H1 (cell line): ENCODE measurements at regions not wholly inside any gene's neighbourhood (a gene's known extent, or its start where the extent isn't known, plus 50 kb on each side); places are given as distances from the start of the nearest gene placed in this dataset.

ENCODE experiments used
- CTCF ChIA-PET: fragments of 300-600 bp; sonication (Branson Sonifier 250); formaldehyde crosslinking; loops from one replicate; lab custom pipeline; 2021; ENCODE audit not compliant: partially characterized antibody; lab: Charles Lee
- POLR2A ChIA-PET: fragments of 300-600 bp; sonication (Branson Sonifier 250); formaldehyde crosslinking; loops from one replicate; lab custom pipeline; 2021; ENCODE audit warnings: inconsistent platforms; ENCODE audit not compliant: partially characterized antibody; lab: Charles Lee
- DNase-seq, 2 experiments: peaks; one replicate each; pipeline versions ENCODE4 v3.0.0 to v3.0.0-alpha.2; 2010 to 2022; ENCODE audit warnings: low spot score in 2 of 2, low read depth in 1 of 2, mixed read lengths in 1 of 2
- FAIRE-seq: peaks from 2 replicates; lab custom pipeline; 2011; peaks lifted over from hg19 to GRCh38; lab: Jason Lieb, UNC
- H2AFZ ChIP-seq: 2 replicates; pipeline ENCODE4 v1.8.1; 2012; ENCODE audit warnings: low read length, inconsistent platforms
- H2AK5ac ChIP-seq: 2 replicates; pipeline ENCODE4 v1.6.1; 2013; ENCODE audit warnings: low read depth, low read length
- H2BK120ac ChIP-seq: replicated peaks from 2 replicates; pipeline ENCODE3; 2013; ENCODE audit warnings: low read depth, low read length, inconsistent platforms
- H2BK12ac ChIP-seq: 2 replicates; pipeline ENCODE4 v1.6.1; 2013; ENCODE audit warnings: low read depth, low read length
- H2BK15ac ChIP-seq: 2 replicates; pipeline ENCODE4 v1.6.1; 2013; ENCODE audit warnings: low read length
- H2BK20ac ChIP-seq: 2 replicates; pipeline ENCODE4 v1.6.1; 2013; ENCODE audit warnings: low read length
- H2BK5ac ChIP-seq: 2 replicates; pipeline ENCODE4 v1.6.1; 2013; ENCODE audit warnings: low read depth, low read length
- H3K14ac ChIP-seq: 2 replicates; pipeline ENCODE4 v1.6.1; 2013; ENCODE audit warnings: inconsistent platforms; ENCODE audit not compliant: insufficient read length
- H3K18ac ChIP-seq: 2 replicates; pipeline ENCODE4 v1.6.1; 2013; ENCODE audit warnings: low read length; ENCODE audit errors: extremely low read depth
- H3K23ac ChIP-seq: 2 replicates; pipeline ENCODE4 v1.6.1; 2013; ENCODE audit warnings: inconsistent platforms; ENCODE audit not compliant: insufficient read length
- H3K23me2 ChIP-seq: 2 replicates; pipeline ENCODE4 v1.6.1; 2013; ENCODE audit warnings: low read depth, low read length
- H3K27ac ChIP-seq: 2 replicates; pipeline ENCODE4 v1.6.1; 2011; ENCODE audit warnings: low read depth, low read length, inconsistent platforms
- H3K27me3 ChIP-seq, 4 experiments: replicated peaks in 1 of 4; 1 replicate in 1 of 4; 2 replicates in 3 of 4; pipeline versions ENCODE4 v1.6.1 to v1.8.1; 2011 to 2013; ENCODE audit warnings: low read length in 3 of 4, mild to moderate bottlenecking in 3 of 4, inconsistent platforms in 2 of 4, mixed read lengths in 2 of 4, moderate library complexity in 1 of 4; ENCODE audit not compliant: control insufficient read depth in 3 of 4, insufficient read depth in 3 of 4; ENCODE audit errors: extremely low read depth in 1 of 4
- H3K36me3 ChIP-seq, 4 experiments: 2 replicates each; pipeline versions ENCODE4 v1.6.1 to v1.8.1; 2011 to 2013; ENCODE audit warnings: mild to moderate bottlenecking in 4 of 4, low read length in 3 of 4, moderate library complexity in 2 of 4, control low read depth in 1 of 4, inconsistent platforms in 1 of 4; ENCODE audit not compliant: insufficient read depth in 4 of 4, control insufficient read depth in 2 of 4
- H3K4ac ChIP-seq: replicated peaks from 2 replicates; pipeline ENCODE3; 2013; ENCODE audit warnings: low read length, low read depth, mixed read lengths, inconsistent platforms; ENCODE audit not compliant: insufficient read length
- H3K4me1 ChIP-seq, 4 experiments: replicated peaks in 1 of 4; 1 replicate in 1 of 4; 2 replicates in 3 of 4; pipeline versions ENCODE4 v1.6.1 to v1.8.1; 2011 to 2013; ENCODE audit warnings: low read length in 3 of 4, inconsistent platforms in 2 of 4, mixed read lengths in 1 of 4; ENCODE audit not compliant: insufficient read depth in 4 of 4, control insufficient read depth in 3 of 4
- H3K4me2 ChIP-seq, 2 experiments: 2 replicates each; pipeline versions ENCODE4 v1.6.1 to v1.8.1; 2011 to 2013; ENCODE audit warnings: low read depth in 2 of 2, low read length in 2 of 2, control low read depth in 1 of 2, inconsistent platforms in 1 of 2, mild to moderate bottlenecking in 1 of 2; ENCODE audit not compliant: insufficient read depth in 1 of 2
- H3K4me3 ChIP-seq, 4 experiments: fragments of 200-600, 300-600 bp in 1 of 4; sonication (generic), shearing (Covaris generic), sonication (Bioruptor Twin) in 1 of 4; 2 replicates each; pipeline versions ENCODE4 v1.5.1 to v1.8.1; 2011 to 2016; ENCODE audit warnings: low read length in 4 of 4, low read depth in 3 of 4, control low read depth in 2 of 4, inconsistent platforms in 2 of 4, mild to moderate bottlenecking in 2 of 4, mixed read lengths in 1 of 4, moderate library complexity in 1 of 4; ENCODE audit not compliant: insufficient read depth in 2 of 4; ENCODE audit errors: extremely low read depth in 1 of 4
- H3K56ac ChIP-seq: replicated peaks from 2 replicates; pipeline ENCODE3; 2013; ENCODE audit warnings: low read depth, mild to moderate bottlenecking, mixed read lengths, low read length, inconsistent platforms; ENCODE audit not compliant: insufficient read length
- H3K79me1 ChIP-seq: 2 replicates; pipeline ENCODE4 v1.6.1; 2013; ENCODE audit warnings: low read depth, low read length, control low read depth
- H3K79me2 ChIP-seq, 2 experiments: 2 replicates each; pipeline versions ENCODE4 v1.6.1 to v1.8.1; 2012 to 2013; ENCODE audit warnings: low read length in 2 of 2, mild to moderate bottlenecking in 2 of 2, inconsistent platforms in 1 of 2; ENCODE audit not compliant: insufficient read depth in 2 of 2, control insufficient read depth in 1 of 2
- H3K9ac ChIP-seq, 4 experiments: replicated peaks in 1 of 4; 1 replicate in 1 of 4; 2 replicates in 3 of 4; pipeline versions ENCODE4 v1.6.1 to v1.8.1; 2011 to 2013; ENCODE audit warnings: low read depth in 3 of 4, low read length in 3 of 4, control low read depth in 2 of 4, mild to moderate bottlenecking in 2 of 4, moderate library complexity in 2 of 4, inconsistent platforms in 1 of 4; ENCODE audit errors: extremely low read depth in 1 of 4
- H3K9me3 ChIP-seq, 2 experiments: 2 replicates each; pipeline versions ENCODE4 v1.6.1 to v1.8.1; 2012 to 2013; ENCODE audit warnings: mild to moderate bottlenecking in 2 of 2, moderate library complexity in 2 of 2, control low read depth in 1 of 2, inconsistent platforms in 1 of 2, low read depth in 1 of 2, low read length in 1 of 2, mixed read lengths in 1 of 2; ENCODE audit not compliant: insufficient read depth in 2 of 2
- H4K20me1 ChIP-seq, 2 experiments: replicated peaks in 1 of 2; 2 replicates each; pipeline versions ENCODE3 to v1.8.1; 2011 to 2013; ENCODE audit warnings: inconsistent platforms in 2 of 2, low read length in 2 of 2, mild to moderate bottlenecking in 1 of 2; ENCODE audit not compliant: insufficient read depth in 2 of 2, control insufficient read depth in 1 of 2
- H4K5ac ChIP-seq: 2 replicates; pipeline ENCODE4 v1.6.1; 2013; ENCODE audit warnings: low read length, low read depth, mixed read lengths, inconsistent platforms; ENCODE audit not compliant: insufficient read length
- H4K8ac ChIP-seq: 2 replicates; pipeline ENCODE4 v1.8.0; 2013; ENCODE audit warnings: mild to moderate bottlenecking, moderate library complexity, low read length, inconsistent platforms; ENCODE audit not compliant: insufficient read depth; ENCODE audit errors: extremely low read depth
- H4K91ac ChIP-seq: replicated peaks from 2 replicates; pipeline ENCODE3; 2013; ENCODE audit warnings: low read length, mixed read lengths, inconsistent platforms; ENCODE audit not compliant: insufficient read length
- RBBP5 ChIP-seq: IDR thresholded peaks from 2 replicates; pipeline ENCODE4 v1.7.1; 2012; ENCODE audit warnings: low read depth, mild to moderate bottlenecking, inconsistent platforms, low read length, moderate library complexity, borderline replicate concordance
- SIX5 ChIP-seq: IDR thresholded peaks from 2 replicates; pipeline ENCODE4 v1.6.1; 2011; ENCODE audit warnings: mild to moderate bottlenecking, low read depth, low read length
- WGBS, 2 experiments: shearing (Covaris generic) in 1 of 2; methylation state at CpG; one replicate each; pipeline versions ENCODE4 v1.1.6 to v1.1.7; 2013 to 2015; ENCODE audit warnings: low lambda C conversion rate in 2 of 2, mixed read lengths in 2 of 2, inconsistent platforms in 1 of 2, low coverage in 1 of 2, missing lambda C conversion rate in 1 of 2; ENCODE audit not compliant: insufficient replicate concordance in 2 of 2, insufficient coverage in 1 of 2, insufficient read length in 1 of 2; ENCODE audit errors: extremely low coverage in 1 of 2, missing lambda C conversion rate in 1 of 2; 5-methylcytosine and 5-hydroxymethylcytosine counted together

- Histone ChIP-seq H3K79me2 (no peaks in the 10 kb centered on the region), H4K8ac (no peak overlapping the region), H2BK20ac (no peak overlapping the region), H3K4me3 (no peak overlapping the region), H3K23ac (no peak overlapping the region), H3K23me2 (no peaks in the 10 kb centered on the region), H3K18ac (no peak overlapping the region), H2BK5ac (no peak overlapping the region), H2BK120ac (no peak overlapping the region), H2AK5ac (no peak overlapping the region), H4K5ac (no peak overlapping the region), H3K27me3 (no peaks in the 10 kb centered on the region), H3K56ac (no peak overlapping the region), H3K27ac (no peak overlapping the region), H3K4me1 (peaks cover 0 to 2% (median 0%) of the 10 kb centered on the region in 4 experiments; a peak in 2 of 7 replicates), H3K9ac (no peak overlapping the region), H2BK15ac (no peak overlapping the region), H3K79me1 (no peaks in the 10 kb centered on the region), H2BK12ac (no peak overlapping the region), H3K14ac (no peak overlapping the region), H3K36me3 (no peaks in the 10 kb centered on the region), H3K4ac (no peak overlapping the region), H4K91ac (no peak overlapping the region), H3K9me3 (no peaks in the 10 kb centered on the region), H2AFZ (no peak overlapping the region), H4K20me1 (no peaks in the 10 kb centered on the region), H3K4me2 (no peak overlapping the region)
- POLR2A ChIA-PET = no interaction called here
- CTCF ChIA-PET = no interaction called here
- DNase-seq = no peak
- FAIRE-seq = no peak
- TF ChIP-seq RBBP5 = no peak
- TF ChIP-seq SIX5 = no peak
- 92% methylated on average over 9 of the region's 9 CpGs; no CpG with 5 or more reads in 1 of the 2 experiments for WGBS, 2 experiments
Measured at GRCh38 chr6:8268606-8269005, 166.3 kb upstream of the EEF1E1 start.
